ENCODE measurements at regions not wholly inside any gene's neighbourhood (a gene's known extent, or its start where the extent isn't known, plus 50 kb on each side); places are given as distances from the start of the nearest gene placed in this dataset.
"Not testable (repeated sequence)": the region's sequence is repeated elsewhere in the genome, so short reads cannot be mapped to it uniquely, and the experiment has no call there.

- H3K27me3 ChIP-seq: no peaks in the 10 kb centered on the region
- H3K36me3 ChIP-seq: no peaks in the 10 kb centered on the region
- in situ Hi-C loops (cut with MboI; ENCODE audit: low sequenced_read_pairs in 4 of 4): no loop called here
- no peaks in the 10 kb centered on the region for H3K4me1 ChIP-seq
- H3K4me3 ChIP-seq: no peak overlapping the region
- TF ChIP-seq, protein P1, sequence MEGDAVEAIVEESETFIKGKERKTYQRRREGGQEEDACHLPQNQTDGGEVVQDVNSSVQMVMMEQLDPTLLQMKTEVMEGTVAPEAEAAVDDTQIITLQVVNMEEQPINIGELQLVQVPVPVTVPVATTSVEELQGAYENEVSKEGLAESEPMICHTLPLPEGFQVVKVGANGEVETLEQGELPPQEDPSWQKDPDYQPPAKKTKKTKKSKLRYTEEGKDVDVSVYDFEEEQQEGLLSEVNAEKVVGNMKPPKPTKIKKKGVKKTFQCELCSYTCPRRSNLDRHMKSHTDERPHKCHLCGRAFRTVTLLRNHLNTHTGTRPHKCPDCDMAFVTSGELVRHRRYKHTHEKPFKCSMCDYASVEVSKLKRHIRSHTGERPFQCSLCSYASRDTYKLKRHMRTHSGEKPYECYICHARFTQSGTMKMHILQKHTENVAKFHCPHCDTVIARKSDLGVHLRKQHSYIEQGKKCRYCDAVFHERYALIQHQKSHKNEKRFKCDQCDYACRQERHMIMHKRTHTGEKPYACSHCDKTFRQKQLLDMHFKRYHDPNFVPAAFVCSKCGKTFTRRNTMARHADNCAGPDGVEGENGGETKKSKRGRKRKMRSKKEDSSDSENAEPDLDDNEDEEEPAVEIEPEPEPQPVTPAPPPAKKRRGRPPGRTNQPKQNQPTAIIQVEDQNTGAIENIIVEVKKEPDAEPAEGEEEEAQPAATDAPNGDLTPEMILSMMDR (IDR thresholded peaks at IDR 0.05 in 4 of 5, conservative IDR thresholded peaks at IDR 0.05 in 1 of 5): no peak
- TF ChIP-seq POLR2A (IDR thresholded peaks at IDR 0.05): no peak
- no peak overlapping the region for H3K27ac ChIP-seq
- ATAC-seq (no peak), DNase-seq (no peak)
- intact Hi-C loops (cut with DNase I; ENCODE audit: low total_unique reads): no loop called here
- no peaks in the 10 kb centered on the region for H3K9me3 ChIP-seq
Observed at GRCh38 chr7:145471883-145472282, 636.0 kb upstream of the TPK1 start.

- H3K27ac ChIP-seq: no peak overlapping the region
- no peak overlapping the region for H3K4me3 ChIP-seq
- no peaks in the 10 kb centered on the region for H3K27me3 ChIP-seq
- H3K36me3 ChIP-seq: no peaks in the 10 kb centered on the region
- no peaks in the 10 kb centered on the region for H3K9me3 ChIP-seq
- no peak for TF ChIP-seq POLR2A (IDR thresholded peaks at IDR 0.05)
- in situ Hi-C loops (cut with MboI; ENCODE audit: low sequenced_read_pairs in 4 of 4): no loop called here
- intact Hi-C loops (cut with DNase I; ENCODE audit: low total_unique reads): no loop called here
- no peak for DNase-seq
- no peak for ATAC-seq
- no peaks in the 10 kb centered on the region for H3K4me1 ChIP-seq
Observed at GRCh38 chr7:145464287-145464686, 628.4 kb upstream of the TPK1 start.

DNA sequence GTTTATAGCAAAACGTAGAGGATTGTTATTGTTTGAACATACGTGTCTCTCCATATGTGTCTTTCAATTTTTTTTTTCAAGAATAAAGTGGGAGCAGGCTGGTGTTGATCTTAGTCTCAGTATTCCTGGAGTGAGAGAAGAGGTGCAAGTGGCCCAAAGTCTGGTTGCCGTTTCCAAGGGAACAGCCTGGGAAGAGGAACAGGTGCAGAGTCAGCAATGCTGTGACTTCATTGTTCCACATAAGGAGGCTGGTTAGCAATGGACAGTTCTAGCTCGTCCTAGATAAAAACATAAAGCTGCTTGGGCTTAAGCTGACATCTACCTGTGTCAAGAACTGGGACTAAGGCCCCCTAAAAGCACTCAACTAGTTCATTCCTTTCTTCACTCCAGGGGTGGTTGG lies 626.6 kb upstream of the TPK1 start:
- H3K27me3 ChIP-seq: no peaks in the 10 kb centered on the region
- H3K4me1 ChIP-seq: no peaks in the 10 kb centered on the region
- no peaks in the 10 kb centered on the region for H3K9me3 ChIP-seq
- no peaks in the 10 kb centered on the region for H3K36me3 ChIP-seq
- H3K4me3 ChIP-seq: no peak overlapping the region
- H3K27ac ChIP-seq: no peak overlapping the region
- TF ChIP-seq, protein P1 (IDR thresholded peaks at IDR 0.05 in 4 of 5, conservative IDR thresholded peaks at IDR 0.05 in 1 of 5): no peak
- no peak for TF ChIP-seq POLR2A (IDR thresholded peaks at IDR 0.05)
- no peak for ATAC-seq
- intact Hi-C loops (cut with DNase I; ENCODE audit: low total_unique reads) (no loop called here), in situ Hi-C loops (cut with MboI; ENCODE audit: low sequenced_read_pairs in 4 of 4) (no loop called here)
- DNase-seq: no peak

- Histone ChIP-seq H3K4me3 (no peak overlapping the region), H3K9me3 (no peaks in the 10 kb centered on the region), H3K27me3 (no peaks in the 10 kb centered on the region), H3K36me3 (no peaks in the 10 kb centered on the region), H3K27ac (no peak overlapping the region), H3K4me1 (no peaks in the 10 kb centered on the region)
- TF ChIP-seq POLR2A (IDR thresholded peaks at IDR 0.05): no peak
- TF ChIP-seq, protein P1 (IDR thresholded peaks at IDR 0.05 in 4 of 5, conservative IDR thresholded peaks at IDR 0.05 in 1 of 5): no peak
- intact Hi-C loops (cut with DNase I; ENCODE audit: low total_unique reads) (no loop called here), in situ Hi-C loops (cut with MboI; ENCODE audit: low sequenced_read_pairs in 4 of 4) (no loop called here)
- ATAC-seq (no peak), DNase-seq (no peak)
Observed at GRCh38 chr7:145434811-145435210, 599.0 kb upstream of the TPK1 start.

DNA sequence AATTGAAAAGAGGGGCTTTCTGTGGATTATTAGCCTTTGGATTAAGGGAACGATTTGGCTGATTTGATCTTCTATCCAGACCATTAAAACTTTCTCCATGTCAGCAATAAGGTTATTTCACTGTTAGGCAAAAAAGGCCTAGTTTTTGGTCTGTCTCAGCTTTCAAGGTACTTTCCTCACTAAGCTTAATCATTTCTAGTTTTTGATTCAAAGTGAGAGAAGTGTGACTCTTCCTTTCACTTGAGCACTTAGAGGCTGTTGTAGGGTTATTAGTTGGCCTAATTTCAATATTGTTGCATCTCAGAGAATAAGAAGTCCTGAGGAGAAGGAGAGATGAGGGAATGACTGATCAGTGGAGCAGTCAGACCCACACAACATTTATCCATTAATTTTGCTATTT lies 596.0 kb upstream of the TPK1 start:
- H3K36me3 ChIP-seq: no peaks in the 10 kb centered on the region
- H3K9me3 ChIP-seq: no peaks in the 10 kb centered on the region
- no peak overlapping the region for H3K4me3 ChIP-seq
- TF ChIP-seq, protein P1 (IDR thresholded peaks at IDR 0.05 in 4 of 5, conservative IDR thresholded peaks at IDR 0.05 in 1 of 5): no peak
- no peak for TF ChIP-seq POLR2A (IDR thresholded peaks at IDR 0.05)
- intact Hi-C loops (cut with DNase I; ENCODE audit: low total_unique reads): no loop called here
- H3K27ac ChIP-seq: no peak overlapping the region
- H3K27me3 ChIP-seq: no peaks in the 10 kb centered on the region
- ATAC-seq (no peak), DNase-seq (no peak)
- H3K4me1 ChIP-seq: no peaks in the 10 kb centered on the region
- in situ Hi-C loops (cut with MboI; ENCODE audit: low sequenced_read_pairs in 4 of 4): no loop called here

GRCh38 chr7:145418481-145418880 lies 582.6 kb upstream of the TPK1 start:
- H3K27me3 ChIP-seq; in situ Hi-C loops (cut with MboI; ENCODE audit: low sequenced_read_pairs in 4 of 4); H3K4me1 ChIP-seq; intact Hi-C loops (cut with DNase I; ENCODE audit: low total_unique reads); ATAC-seq; DNase-seq; H3K27ac ChIP-seq; H3K9me3 ChIP-seq; H3K4me3 ChIP-seq; H3K36me3 ChIP-seq: not testable (repeated sequence)
